IMR-90 (cell line): ENCODE measurements at regions not wholly inside any gene's neighbourhood (a gene's known extent, or its start where the extent isn't known, plus 50 kb on each side); places are given as distances from the start of the nearest gene placed in this dataset.

Experiments used
- ATAC-seq: fragments of 200-7000 bp; cut with Tn5 transposase; 2 replicates; pipeline ENCODE4 v1.9.1; 2020; ENCODE audit warnings: low read depth, mild to moderate bottlenecking, moderate library complexity
- BruUV-seq: library from RNA; stranded (reverse); fragments of 400-500 nt; replicated peaks from 2 replicates; lab custom pipeline; 2021; lab: Mats Ljungman, UMichigan
- CTCF ChIA-PET: fragments of 300-600 bp; formaldehyde crosslinking; extraction: SDS; loops from one replicate; lab custom pipeline; 2021; ENCODE audit warnings: antibody characterized with exemption; lab: Yijun Ruan, JAX
- POLR2A ChIA-PET: fragments of 300-600 bp; sonication (Branson Sonifier 250); formaldehyde crosslinking; loops from one replicate; lab custom pipeline; 2022; ENCODE audit warnings: antibody characterized with exemption; ENCODE audit not compliant: unreplicated experiment; lab: Charles Lee
- DNase-seq: peaks from one replicate; pipeline ENCODE4 v3.0.0; 2013
- H2AFZ ChIP-seq: replicated peaks from 2 replicates; pipeline ENCODE3; 2013; ENCODE audit warnings: low read length, mild to moderate bottlenecking; ENCODE audit not compliant: poor library complexity
- H2AK5ac ChIP-seq: 2 replicates; pipeline ENCODE4 v1.6.1; 2013; ENCODE audit warnings: low read depth, low read length, inconsistent platforms
- H2AK9ac ChIP-seq: replicated peaks from 2 replicates; pipeline ENCODE3; 2013; ENCODE audit warnings: mild to moderate bottlenecking, low read depth, low read length, moderate library complexity; ENCODE audit not compliant: poor library complexity
- H2BK120ac ChIP-seq: 2 replicates; pipeline ENCODE4 v1.6.1; 2013; ENCODE audit warnings: low read depth, low read length, inconsistent platforms
- H2BK15ac ChIP-seq: 3 replicates; pipeline ENCODE4 v1.6.1; 2013; ENCODE audit warnings: low read depth, low read length, inconsistent platforms
- H2BK20ac ChIP-seq: 2 replicates; pipeline ENCODE4 v1.6.1; 2013; ENCODE audit warnings: low read depth, mild to moderate bottlenecking, inconsistent platforms, low read length, moderate library complexity
- H2BK5ac ChIP-seq: 2 replicates; pipeline ENCODE4 v1.6.1; 2013; ENCODE audit warnings: mild to moderate bottlenecking, low read depth, low read length, inconsistent platforms; ENCODE audit not compliant: poor library complexity, severe bottlenecking
- H3K14ac ChIP-seq: replicated peaks from 2 replicates; pipeline ENCODE4 v1.6.1; 2013; ENCODE audit warnings: low read depth, low read length, inconsistent platforms
- H3K18ac ChIP-seq: 2 replicates; pipeline ENCODE4 v1.6.1; 2013; ENCODE audit warnings: low read depth, low read length, control low read depth
- H3K23ac ChIP-seq: 2 replicates; pipeline ENCODE4 v1.6.1; 2013; ENCODE audit warnings: low read depth, low read length, inconsistent platforms
- H3K27ac ChIP-seq: 2 replicates; pipeline ENCODE4 v1.5.1; 2013; ENCODE audit warnings: mild to moderate bottlenecking, control low read depth, low read length; ENCODE audit not compliant: insufficient read depth
- H3K27me3 ChIP-seq: 2 replicates; pipeline ENCODE4 v1.6.1; 2013; ENCODE audit warnings: low read length; ENCODE audit not compliant: control insufficient read depth, insufficient read depth
- H3K36me3 ChIP-seq: 2 replicates; pipeline ENCODE4 v1.6.1; 2013; ENCODE audit warnings: low read length, mixed read lengths; ENCODE audit not compliant: control insufficient read depth, insufficient read depth
- H3K4ac ChIP-seq: 2 replicates; pipeline ENCODE4 v1.6.1; 2013; ENCODE audit warnings: low read depth, low read length, inconsistent platforms
- H3K4me1 ChIP-seq: 2 replicates; pipeline ENCODE4 v1.6.1; 2013; ENCODE audit warnings: low read length, mixed read lengths; ENCODE audit not compliant: control insufficient read depth, insufficient read depth
- H3K4me2 ChIP-seq: 2 replicates; pipeline ENCODE4 v1.6.1; 2013; ENCODE audit warnings: low read depth, mild to moderate bottlenecking, control low read depth, low read length, moderate library complexity
- H3K4me3 ChIP-seq: 2 replicates; pipeline ENCODE4 v1.5.1; 2013; ENCODE audit warnings: low read depth, mild to moderate bottlenecking, control low read depth, low read length, moderate library complexity; ENCODE audit not compliant: insufficient read depth
- H3K56ac ChIP-seq: 2 replicates; pipeline ENCODE4 v1.6.1; 2013; ENCODE audit warnings: low read length, inconsistent platforms; ENCODE audit not compliant: insufficient read depth; ENCODE audit errors: extremely low read depth
- H3K79me1 ChIP-seq, 2 experiments: 2 replicates each; pipeline ENCODE4 v1.6.1; 2013; ENCODE audit warnings: low read length in 2 of 2, inconsistent platforms in 1 of 2, low read depth in 1 of 2
- H3K9ac ChIP-seq: 2 replicates; pipeline ENCODE4 v1.6.1; 2013; ENCODE audit warnings: low read depth, low read length, control low read depth
- H3K9me1 ChIP-seq: 2 replicates; pipeline ENCODE4 v1.6.1; 2013; ENCODE audit warnings: low read length, inconsistent platforms; ENCODE audit not compliant: insufficient read depth
- H3K9me3 ChIP-seq: 2 replicates; pipeline ENCODE4 v1.6.1; 2013; ENCODE audit warnings: low read length; ENCODE audit not compliant: control insufficient read depth, insufficient read depth
- H4K20me1 ChIP-seq: 2 replicates; pipeline ENCODE4 v1.6.1; 2013; ENCODE audit warnings: low read length, inconsistent platforms; ENCODE audit not compliant: insufficient read depth
- H4K5ac ChIP-seq: 2 replicates; pipeline ENCODE4 v1.6.1; 2013; ENCODE audit warnings: mild to moderate bottlenecking, low read depth, low read length, control low read depth
- H4K8ac ChIP-seq, 2 experiments: 2 replicates each; pipeline ENCODE4 v1.6.1; 2013; ENCODE audit warnings: low read depth in 2 of 2, low read length in 2 of 2, control low read depth in 1 of 2, inconsistent platforms in 1 of 2
- H4K91ac ChIP-seq: 2 replicates; pipeline ENCODE4 v1.6.1; 2013; ENCODE audit warnings: low read depth, low read length, inconsistent platforms; ENCODE audit not compliant: insufficient read depth
- BHLHE40 ChIP-seq: fragments of 150-350 bp; IDR thresholded peaks from 2 replicates; pipeline ENCODE4 v1.6.1; 2016; ENCODE audit warnings: mild to moderate bottlenecking, low read depth, low read length
- CEBPB ChIP-seq: IDR thresholded peaks from 2 replicates; pipeline ENCODE4 v1.6.1; 2012; ENCODE audit warnings: low read depth, low read length, improper control_type of control experiment
- POLR2A ChIP-seq: IDR thresholded peaks from 2 replicates; pipeline ENCODE4 v1.6.1; 2012; ENCODE audit warnings: mild to moderate bottlenecking, low read depth, low read length
- SMC3 ChIP-seq: fragments of 150-350 bp; IDR thresholded peaks from 2 replicates; pipeline ENCODE4 v1.6.1; 2016; ENCODE audit warnings: low read depth, mild to moderate bottlenecking, antibody characterized with exemption, low read length, moderate library complexity
- WGBS, 2 experiments: methylation state at CpG; one replicate each; pipeline versions ENCODE4 v1.1.5 to v1.1.7; 2013; ENCODE audit warnings: missing lambda C conversion rate in 2 of 2; ENCODE audit not compliant: insufficient read length in 1 of 2; ENCODE audit errors: extremely low coverage in 2 of 2; 5-methylcytosine and 5-hydroxymethylcytosine counted together
- dilution Hi-C: fragments of 300-500 bp; cut with HindIII; formaldehyde crosslinking; loops from one replicate; pipeline ENCODE4 v1.14.3; 2018; ENCODE audit warnings: low sequenced_read_pairs; ENCODE audit not compliant: unreplicated experiment
- in situ Hi-C: fragments of 300-500 bp; cut with MboI; formaldehyde crosslinking; loops from 3 replicates; pipeline ENCODE4 v1.14.3; 2019; ENCODE audit warnings: low sequenced_read_pairs, inconsistent platforms, mixed read lengths
- intact Hi-C: fragments of 100-400 bp; cut with micrococcal nuclease; formaldehyde crosslinking; loops from 2 replicates; pipeline ENCODE4 v1.10.0; 2022
- TF ChIP-seq, protein P1 (sequence below): fragments of 150-350 bp; IDR thresholded peaks from 2 replicates; pipeline ENCODE4 v1.6.1; 2016; ENCODE audit warnings: low read depth, mild to moderate bottlenecking, low read length, moderate library complexity, borderline replicate concordance

DNA sequence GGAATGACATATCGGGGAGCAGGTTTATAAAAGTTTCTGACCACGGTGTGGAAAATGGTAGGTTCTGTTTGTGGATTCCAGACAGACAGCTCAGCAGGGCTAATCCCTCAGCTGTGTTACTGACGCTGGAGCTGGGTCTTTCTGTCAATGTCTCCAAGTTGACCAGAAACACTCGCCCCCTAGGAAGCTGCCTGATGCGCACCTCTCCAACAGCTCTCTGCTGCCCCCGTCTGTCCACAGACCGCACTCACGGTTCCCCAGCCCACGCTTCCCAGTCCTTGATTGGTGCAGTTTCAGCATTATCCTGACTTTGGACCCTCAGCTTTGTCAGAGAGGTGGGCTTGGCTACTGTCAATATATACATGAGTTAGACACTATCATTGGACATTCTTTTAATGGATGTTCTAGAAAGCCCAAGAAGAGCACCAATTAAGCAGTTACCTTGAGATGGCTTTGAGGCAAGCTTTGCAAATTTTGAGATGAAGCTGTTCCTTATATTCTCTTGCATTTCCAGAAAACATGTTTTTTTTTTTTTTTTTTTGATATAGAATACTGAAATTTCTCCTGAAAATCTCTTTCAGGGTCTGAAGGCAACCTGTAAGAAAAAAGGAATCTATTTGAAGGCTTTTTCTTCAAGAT, 98.9 kb upstream of the TBC1D5 start (continued):
- TF ChIP-seq, protein P1, sequence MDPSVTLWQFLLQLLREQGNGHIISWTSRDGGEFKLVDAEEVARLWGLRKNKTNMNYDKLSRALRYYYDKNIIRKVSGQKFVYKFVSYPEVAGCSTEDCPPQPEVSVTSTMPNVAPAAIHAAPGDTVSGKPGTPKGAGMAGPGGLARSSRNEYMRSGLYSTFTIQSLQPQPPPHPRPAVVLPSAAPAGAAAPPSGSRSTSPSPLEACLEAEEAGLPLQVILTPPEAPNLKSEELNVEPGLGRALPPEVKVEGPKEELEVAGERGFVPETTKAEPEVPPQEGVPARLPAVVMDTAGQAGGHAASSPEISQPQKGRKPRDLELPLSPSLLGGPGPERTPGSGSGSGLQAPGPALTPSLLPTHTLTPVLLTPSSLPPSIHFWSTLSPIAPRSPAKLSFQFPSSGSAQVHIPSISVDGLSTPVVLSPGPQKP = no peak

DNA sequence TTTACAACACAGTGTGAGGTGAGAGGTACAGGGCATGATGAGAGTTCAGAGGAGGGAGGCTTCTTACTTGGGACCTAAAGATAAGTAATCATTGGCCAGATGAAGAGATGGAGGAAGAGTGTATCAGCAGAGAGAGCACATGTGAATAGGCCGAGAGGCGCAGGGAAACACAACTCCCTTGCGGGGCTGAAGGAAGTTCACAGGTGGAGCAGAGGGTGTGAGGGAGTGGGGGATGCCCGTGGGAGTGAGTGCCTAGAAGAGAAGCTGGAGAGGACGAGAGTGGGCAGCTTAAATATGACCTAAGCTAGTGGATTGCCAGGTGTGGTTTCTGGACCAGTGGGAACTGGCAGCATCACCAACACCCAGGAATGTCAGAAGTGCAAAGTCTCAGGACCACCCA, 98.2 kb upstream of the TBC1D5 start:
- Histone ChIP-seq H3K27ac (no peak overlapping the region), H3K23ac (no peak overlapping the region), H4K91ac (no peak overlapping the region), H2BK20ac (no peak overlapping the region), H3K4me2 (no peak overlapping the region), H4K20me1 (no peaks in the 10 kb centered on the region), H4K8ac (no peak overlapping the region), H2AK9ac (no peak overlapping the region), H3K27me3 (peaks cover 2% of the 10 kb centered on the region), H3K9me3 (no peaks in the 10 kb centered on the region), H2BK15ac (no peak overlapping the region), H2BK5ac (no peak overlapping the region), H3K9me1 (no peaks in the 10 kb centered on the region), H3K79me1 (no peaks in the 10 kb centered on the region), H4K5ac (no peak overlapping the region), H3K18ac (no peak overlapping the region), H3K4me1 (no peaks in the 10 kb centered on the region), H3K4me3 (no peak overlapping the region), H3K56ac (no peak overlapping the region), H2AK5ac (no peak overlapping the region), H2BK120ac (no peak overlapping the region), H3K9ac (no peak overlapping the region), H2AFZ (no peak overlapping the region), H3K4ac (no peak overlapping the region), H3K14ac (no peak overlapping the region), H3K36me3 (no peaks in the 10 kb centered on the region)
- no CpG with 5 or more reads among the region's 5 CpGs for WGBS, 2 experiments
- TF ChIP-seq SMC3 (no peak), BHLHE40 (no peak), POLR2A (no peak), CEBPB (no peak)
- CTCF ChIA-PET = interaction anchor here (0.6 to 2.7 kb wide), 24 partner anchors 9 to 601 kb away, joined by 3 to 43 read pairs (median 4); no protein-coding TSS in a partner anchor
- BruUV-seq = no TSS peak
- dilution Hi-C loops (no loop called here), in situ Hi-C loops (loop anchor here (10.0 kb wide), 1 partner anchor 576 kb away; no protein-coding TSS in a partner anchor), intact Hi-C loops (loop anchor here (1.0 to 5.0 kb wide), 7 partner anchors 195 to 1238 kb away; no protein-coding TSS in a partner anchor)
- DNase-seq = no peak
- no peak; the same call in 1 of the 2 replicates for ATAC-seq
- POLR2A ChIA-PET = no interaction called here
